ENCODE measurements at regions not wholly inside any gene's neighbourhood (a gene's known extent, or its start where the extent isn't known, plus 50 kb on each side); places are given as distances from the start of the nearest gene placed in this dataset.

GRCh38 chr5:86861512-86861911 is 243.8 kb downstream of the COX7C start:
- Histone ChIP-seq H3K4me3 (ENCODE audit: low read depth, low read length, poor library complexity, severe bottlenecking) (no peak overlapping the region), H3K9me3 (ENCODE audit: low read length) (no peaks in the 10 kb centered on the region), H3F3A (ENCODE audit: insufficient read depth, low read length) (no peaks in the 10 kb centered on the region), H3K27ac (ENCODE audit: low read depth, low read length, poor library complexity, severe bottlenecking) (no peak overlapping the region), H3K9ac (ENCODE audit: low read length) (no peak overlapping the region), H4K20me1 (ENCODE audit: insufficient read depth, low read length) (no peaks in the 10 kb centered on the region), H2AFZ (ENCODE audit: low read length) (no peak overlapping the region), H3K9me2 (ENCODE audit: low read depth, low read length) (no peaks in the 10 kb centered on the region), H3K36me3 (ENCODE audit: insufficient read depth, low read length) (no peaks in the 10 kb centered on the region), H3K79me2 (ENCODE audit: insufficient read depth, low read length) (no peaks in the 10 kb centered on the region), H3K27me3 (ENCODE audit: insufficient read depth, low read length) (no peaks in the 10 kb centered on the region), H3K4me2 (ENCODE audit: low read length) (no peak overlapping the region), H3K4me1 (ENCODE audit: insufficient read depth, low read length, severe bottlenecking) (no peaks in the 10 kb centered on the region)
- TF ChIP-seq CTCF (IDR thresholded peaks at IDR 0.05; ENCODE audit: low read length) (no peak), EZH2 (IDR thresholded peaks at IDR 0.05; ENCODE audit: borderline replicate concordance, low read length) (no peak)

GRCh38 chr5:86862093-86862492 is 244.4 kb downstream of the COX7C start:
- Histone ChIP-seq H3K9me2 (ENCODE audit: low read depth, low read length) (no peaks in the 10 kb centered on the region), H3F3A (ENCODE audit: insufficient read depth, low read length) (no peaks in the 10 kb centered on the region), H3K79me2 (ENCODE audit: insufficient read depth, low read length) (no peaks in the 10 kb centered on the region), H3K9me3 (ENCODE audit: low read length) (no peaks in the 10 kb centered on the region), H3K27me3 (ENCODE audit: insufficient read depth, low read length) (no peaks in the 10 kb centered on the region), H3K36me3 (ENCODE audit: insufficient read depth, low read length) (no peaks in the 10 kb centered on the region), H3K4me1 (ENCODE audit: insufficient read depth, low read length, severe bottlenecking) (no peaks in the 10 kb centered on the region), H4K20me1 (ENCODE audit: insufficient read depth, low read length) (no peaks in the 10 kb centered on the region), H2AFZ (ENCODE audit: low read length) (no peak overlapping the region), H3K9ac (ENCODE audit: low read length) (no peak overlapping the region), H3K4me2 (ENCODE audit: low read length) (no peak overlapping the region), H3K4me3 (ENCODE audit: low read depth, low read length, poor library complexity, severe bottlenecking) (no peak overlapping the region), H3K27ac (ENCODE audit: low read depth, low read length, poor library complexity, severe bottlenecking) (no peak overlapping the region)
- TF ChIP-seq EZH2 (IDR thresholded peaks at IDR 0.05; ENCODE audit: borderline replicate concordance, low read length): no peak
- no peak for TF ChIP-seq CTCF (IDR thresholded peaks at IDR 0.05; ENCODE audit: low read length)

DNA sequence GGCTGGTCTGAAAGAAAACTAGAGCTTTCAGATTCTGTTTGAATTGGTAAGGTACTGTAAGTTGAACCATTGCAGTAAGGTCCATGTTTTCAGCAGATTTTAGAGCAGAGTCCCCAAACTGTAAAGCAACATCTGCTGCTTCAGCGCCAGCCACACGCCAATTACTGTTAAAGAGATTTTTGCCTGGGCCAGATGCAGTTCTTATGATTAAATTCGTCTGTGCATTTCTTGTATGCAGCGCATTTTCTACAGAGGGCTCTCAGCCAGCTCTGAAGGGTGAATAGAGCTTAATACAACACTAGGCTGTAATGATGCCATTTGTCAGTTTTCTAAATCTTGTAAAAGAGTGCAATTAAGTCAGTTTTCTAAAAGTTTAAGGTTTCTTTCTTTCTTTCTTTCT is 246.3 kb downstream of the COX7C start:
- Histone ChIP-seq H3K9ac (ENCODE audit: low read length) (no peak overlapping the region), H3K4me3 (ENCODE audit: low read depth, low read length, poor library complexity, severe bottlenecking) (no peak overlapping the region), H3K9me3 (ENCODE audit: low read length) (no peaks in the 10 kb centered on the region), H3K27me3 (ENCODE audit: insufficient read depth, low read length) (no peaks in the 10 kb centered on the region), H3K4me1 (ENCODE audit: insufficient read depth, low read length, severe bottlenecking) (no peaks in the 10 kb centered on the region), H4K20me1 (ENCODE audit: insufficient read depth, low read length) (no peaks in the 10 kb centered on the region), H3F3A (ENCODE audit: insufficient read depth, low read length) (no peaks in the 10 kb centered on the region), H2AFZ (ENCODE audit: low read length) (no peak overlapping the region), H3K9me2 (ENCODE audit: low read depth, low read length) (no peaks in the 10 kb centered on the region), H3K4me2 (ENCODE audit: low read length) (no peak overlapping the region), H3K36me3 (ENCODE audit: insufficient read depth, low read length) (no peaks in the 10 kb centered on the region), H3K27ac (ENCODE audit: low read depth, low read length, poor library complexity, severe bottlenecking) (no peak overlapping the region), H3K79me2 (ENCODE audit: insufficient read depth, low read length) (no peaks in the 10 kb centered on the region)
- TF ChIP-seq CTCF (IDR thresholded peaks at IDR 0.05; ENCODE audit: low read length) (no peak), EZH2 (IDR thresholded peaks at IDR 0.05; ENCODE audit: borderline replicate concordance, low read length) (no peak)
